ENCODE measurements at regions not wholly inside any gene's neighbourhood (a gene's known extent, or its start where the extent isn't known, plus 50 kb on each side); places are given as distances from the start of the nearest gene placed in this dataset.

DNA sequence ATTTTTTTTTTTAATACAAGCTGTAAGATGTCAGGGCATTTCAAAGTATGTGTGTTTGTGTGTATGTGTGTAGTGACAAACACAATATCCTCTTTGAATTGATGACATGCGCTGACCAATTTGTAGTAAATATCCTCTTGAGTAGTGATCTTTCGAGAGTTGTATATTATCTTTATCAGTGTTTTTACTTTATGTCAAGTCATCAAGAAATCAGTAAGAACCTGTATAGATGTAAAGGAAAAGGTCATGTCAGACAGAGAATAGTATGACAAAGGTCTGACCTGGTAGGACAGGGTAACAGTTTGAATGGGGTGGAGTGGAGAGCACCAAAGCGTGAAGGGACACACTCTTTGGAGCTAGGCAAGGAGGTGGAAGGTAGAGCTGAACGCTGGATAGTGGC lies 1931.4 kb upstream of the CELF4 start:
- Histone ChIP-seq H3K4me3 (IDR thresholded peaks at IDR 0.05; ENCODE audit: insufficient read depth, low read depth, low read length) (no peak overlapping the region), H2AFZ (ENCODE audit: low read depth) (no peak overlapping the region), H3K27me3 (ENCODE audit: insufficient read depth, low read depth) (no peaks in the 10 kb centered on the region), H4K20me1 (ENCODE audit: insufficient read depth) (no peaks in the 10 kb centered on the region), H3K36me3 (ENCODE audit: insufficient read depth) (no peaks in the 10 kb centered on the region), H3K9ac (no peak overlapping the region), H3K79me2 (ENCODE audit: insufficient read depth, low read depth) (no peaks in the 10 kb centered on the region), H3K4me2 (no peak overlapping the region), H3K4me1 (ENCODE audit: low read depth, poor library complexity, severe bottlenecking) (no peaks in the 10 kb centered on the region), H3K27ac (no peak overlapping the region)
- TF ChIP-seq CTCF (conservative IDR thresholded peaks at IDR 0.05; ENCODE audit: low read depth, low read length), result no peak

GRCh38 chr18:39494211-39494896 lies 1928.8 kb upstream of the CELF4 start:
- H2AFZ ChIP-seq (ENCODE audit: low read depth), result no peak overlapping the region
- no peak overlapping the region for H3K4me2 ChIP-seq
- H4K20me1 ChIP-seq (ENCODE audit: insufficient read depth), result no peaks in the 10 kb centered on the region
- no peak overlapping the region for H3K9ac ChIP-seq
- H3K27ac ChIP-seq, result no peak overlapping the region
- H3K79me2 ChIP-seq (ENCODE audit: insufficient read depth, low read depth), result no peaks in the 10 kb centered on the region
- H3K4me1 ChIP-seq (ENCODE audit: low read depth, poor library complexity, severe bottlenecking), result no peaks in the 10 kb centered on the region
- no peaks in the 10 kb centered on the region for H3K36me3 ChIP-seq (ENCODE audit: insufficient read depth)
- no peak overlapping the region for H3K4me3 ChIP-seq (IDR thresholded peaks at IDR 0.05; ENCODE audit: insufficient read depth, low read depth, low read length)
- no peak for TF ChIP-seq CTCF (conservative IDR thresholded peaks at IDR 0.05; ENCODE audit: low read depth, low read length)
- H3K27me3 ChIP-seq (ENCODE audit: insufficient read depth, low read depth), result no peaks in the 10 kb centered on the region

- H3K27me3 ChIP-seq (ENCODE audit: insufficient read depth, low read depth), result no peaks in the 10 kb centered on the region
- H3K27ac ChIP-seq, result no peak overlapping the region
- TF ChIP-seq CTCF (conservative IDR thresholded peaks at IDR 0.05; ENCODE audit: low read depth, low read length), result no peak
- no peaks in the 10 kb centered on the region for H3K36me3 ChIP-seq (ENCODE audit: insufficient read depth)
- no peak overlapping the region for H2AFZ ChIP-seq (ENCODE audit: low read depth)
- no peaks in the 10 kb centered on the region for H4K20me1 ChIP-seq (ENCODE audit: insufficient read depth)
- no peak overlapping the region for H3K4me3 ChIP-seq (IDR thresholded peaks at IDR 0.05; ENCODE audit: insufficient read depth, low read depth, low read length)
- H3K4me2 ChIP-seq, result no peak overlapping the region
- H3K79me2 ChIP-seq (ENCODE audit: insufficient read depth, low read depth), result no peaks in the 10 kb centered on the region
- no peak overlapping the region for H3K9ac ChIP-seq
- no peaks in the 10 kb centered on the region for H3K4me1 ChIP-seq (ENCODE audit: low read depth, poor library complexity, severe bottlenecking)
These were observed 1925.8 kb upstream of the CELF4 start for GRCh38 chr18:39491408-39491807.

GRCh38 chr18:39489431-39489830 lies 1923.8 kb upstream of the CELF4 start:
- Histone ChIP-seq H3K79me2 (ENCODE audit: insufficient read depth, low read depth) (no peaks in the 10 kb centered on the region), H3K4me1 (ENCODE audit: low read depth, poor library complexity, severe bottlenecking) (no peaks in the 10 kb centered on the region)

More at GRCh38 chr18:39489431-39489830, 1923.8 kb upstream of the CELF4 start:
- H3K27me3 ChIP-seq (ENCODE audit: insufficient read depth, low read depth), result no peaks in the 10 kb centered on the region
- TF ChIP-seq CTCF (conservative IDR thresholded peaks at IDR 0.05; ENCODE audit: low read depth, low read length), result no peak
- no peaks in the 10 kb centered on the region for H4K20me1 ChIP-seq (ENCODE audit: insufficient read depth)
- H3K4me3 ChIP-seq (IDR thresholded peaks at IDR 0.05; ENCODE audit: insufficient read depth, low read depth, low read length), result no peak overlapping the region
- no peak overlapping the region for H3K4me2 ChIP-seq
- H2AFZ ChIP-seq (ENCODE audit: low read depth), result no peak overlapping the region
- no peak overlapping the region for H3K9ac ChIP-seq
- no peak overlapping the region for H3K27ac ChIP-seq
- no peaks in the 10 kb centered on the region for H3K36me3 ChIP-seq (ENCODE audit: insufficient read depth)
